OCI-LY7 (cell line): ENCODE measurements at regions not wholly inside any gene's neighbourhood (a gene's known extent, or its start where the extent isn't known, plus 50 kb on each side); places are given as distances from the start of the nearest gene placed in this dataset.

Source experiments
- BruUV-seq: library from RNA; stranded (reverse); fragments of 400-500 nt; replicated peaks from 2 replicates; lab custom pipeline; 2021; lab: Mats Ljungman, UMichigan
- CTCF ChIA-PET: fragments of 300-600 bp; sonication (Branson Sonifier 250); formaldehyde crosslinking; loops from one replicate; lab custom pipeline; 2022; ENCODE audit warnings: antibody characterized with exemption; ENCODE audit not compliant: unreplicated experiment; lab: Charles Lee
- POLR2A ChIA-PET: fragments of 300-600 bp; sonication (Branson Sonifier 250); formaldehyde crosslinking; loops from one replicate; lab custom pipeline; 2022; ENCODE audit warnings: antibody characterized with exemption; lab: Charles Lee
- DNase-seq: peaks from one replicate; pipeline ENCODE4 v3.0.0-alpha.2; 2015; ENCODE audit warnings: low spot score
- H2AFZ ChIP-seq: fragments of 200-600 bp; sonication (generic), shearing (Covaris generic); 2 replicates; pipeline ENCODE4 v1.6.1; 2014; ENCODE audit warnings: mild to moderate bottlenecking, antibody characterized with exemption, low read length, moderate library complexity
- H3K27ac ChIP-seq: fragments of 200-600 bp; sonication (generic); 2 replicates; pipeline ENCODE4 v1.5.1; 2014; ENCODE audit warnings: mixed run types, low read depth, mild to moderate bottlenecking, moderate library complexity, low read length, inconsistent platforms; ENCODE audit not compliant: poor library complexity, severe bottlenecking
- H3K36me3 ChIP-seq: fragments of 200-600 bp; sonication (generic); 2 replicates; pipeline ENCODE4 v1.6.1; 2014; ENCODE audit warnings: mild to moderate bottlenecking, antibody characterized with exemption, low read length, moderate library complexity, mixed read lengths; ENCODE audit not compliant: insufficient read depth
- H3K4me1 ChIP-seq: fragments of 200-600 bp; sonication (generic); 2 replicates; pipeline ENCODE4 v1.5.1; 2014; ENCODE audit warnings: mild to moderate bottlenecking, low read length; ENCODE audit not compliant: insufficient read depth, poor library complexity, severe bottlenecking
- H3K4me2 ChIP-seq: fragments of 200-600 bp; sonication (generic); 2 replicates; pipeline ENCODE4 v1.6.1; 2014; ENCODE audit warnings: mild to moderate bottlenecking, low read length
- H3K4me3 ChIP-seq: fragments of 200-600 bp; sonication (generic); 2 replicates; pipeline ENCODE4 v1.5.1; 2014; ENCODE audit warnings: mild to moderate bottlenecking, low read depth, low read length; ENCODE audit not compliant: poor library complexity, severe bottlenecking
- H3K79me2 ChIP-seq: fragments of 200-600 bp; sonication (generic); 2 replicates; pipeline ENCODE4 v1.6.1; 2016; ENCODE audit warnings: low read depth, mild to moderate bottlenecking, low read length, moderate library complexity, mixed read lengths; ENCODE audit not compliant: insufficient read depth
- H3K9me2 ChIP-seq: fragments of 200-600 bp; sonication (generic); 2 replicates; pipeline ENCODE4 v1.6.1; 2016; ENCODE audit warnings: mild to moderate bottlenecking, low read length, mixed read lengths; ENCODE audit not compliant: insufficient read depth
- H3K9me3 ChIP-seq: fragments of 200-600 bp; sonication (generic); 2 replicates; pipeline ENCODE4 v1.6.1; 2014; ENCODE audit warnings: mild to moderate bottlenecking, mixed run types, low read length, mixed read lengths
- H4K20me1 ChIP-seq: fragments of 200-600 bp; sonication (generic); 2 replicates; pipeline ENCODE4 v1.6.1; 2014; ENCODE audit warnings: mild to moderate bottlenecking, antibody characterized with exemption, low read length, moderate library complexity, mixed read lengths; ENCODE audit not compliant: insufficient read depth
- CTCF ChIP-seq: fragments of 200-600 bp; sonication (generic); conservative IDR thresholded peaks from 2 replicates; pipeline ENCODE4 v1.5.1; 2014; ENCODE audit warnings: mild to moderate bottlenecking, antibody characterized with exemption, low read length, moderate library complexity, mixed read lengths
- EZH2phosphoT487 ChIP-seq: fragments of 200-600 bp; sonication (generic); IDR thresholded peaks from 2 replicates; pipeline ENCODE4 v1.6.1; 2018; ENCODE audit warnings: low read depth, borderline replicate concordance, mild to moderate bottlenecking, mixed run types, antibody characterized with exemption, low read length, moderate library complexity, mixed read lengths
- intact Hi-C: fragments of 100-400 bp; cut with micrococcal nuclease; formaldehyde crosslinking; loops from one replicate; pipeline ENCODE4 v1.10.0; 2022; ENCODE audit not compliant: unreplicated experiment

- H3K9me3 ChIP-seq: no peaks in the 10 kb centered on the region
- H4K20me1 ChIP-seq: no peaks in the 10 kb centered on the region
- no peak overlapping the region for H3K4me3 ChIP-seq
- no peaks in the 10 kb centered on the region for H3K9me2 ChIP-seq
- no peak overlapping the region for H3K4me2 ChIP-seq
- no peaks in the 10 kb centered on the region for H3K36me3 ChIP-seq
- DNase-seq: no peak
- ChIA-PET CTCF (no interaction called here), POLR2A (interaction anchor here (0.6 to 1.4 kb wide), 2 partner anchors 20 to 331 kb away, joined by 3 read pairs; no protein-coding TSS in a partner anchor)
- no peaks in the 10 kb centered on the region for H3K79me2 ChIP-seq
- no peaks in the 10 kb centered on the region for H3K4me1 ChIP-seq
- no peak overlapping the region for H2AFZ ChIP-seq
- no peak overlapping the region for H3K27ac ChIP-seq
- intact Hi-C loops: no loop called here
- no TSS peak for BruUV-seq
- TF ChIP-seq EZH2phosphoT487: no peak
- TF ChIP-seq CTCF: no peak
Measured at GRCh38 chr2:115942800-115943199, 1500.4 kb downstream of the DPP10 start.

GRCh38 chr2:115946341-115946740, 1503.9 kb downstream of the DPP10 start:
- ChIA-PET POLR2A (no interaction called here), CTCF (no interaction called here)
- no peak for TF ChIP-seq EZH2phosphoT487
- TF ChIP-seq CTCF: no peak
- Histone ChIP-seq H3K9me3 (no peaks in the 10 kb centered on the region), H3K4me1 (no peaks in the 10 kb centered on the region), H3K27ac (no peak overlapping the region), H2AFZ (no peak overlapping the region), H3K4me2 (no peak overlapping the region), H3K79me2 (no peaks in the 10 kb centered on the region), H3K4me3 (no peak overlapping the region), H3K9me2 (no peaks in the 10 kb centered on the region), H3K36me3 (no peaks in the 10 kb centered on the region), H4K20me1 (no peaks in the 10 kb centered on the region)
- intact Hi-C loops: no loop called here
- no TSS peak for BruUV-seq
- DNase-seq: no peak

GRCh38 chr2:115946891-115947290, 1504.5 kb downstream of the DPP10 start:
- Histone ChIP-seq H3K4me1 (no peaks in the 10 kb centered on the region), H3K4me2 (no peak overlapping the region), H3K9me3 (no peaks in the 10 kb centered on the region), H3K27ac (no peak overlapping the region), H3K9me2 (no peaks in the 10 kb centered on the region), H3K4me3 (no peak overlapping the region), H3K36me3 (no peaks in the 10 kb centered on the region), H2AFZ (no peak overlapping the region), H4K20me1 (no peaks in the 10 kb centered on the region), H3K79me2 (no peaks in the 10 kb centered on the region)
- ChIA-PET POLR2A (interaction anchor here (0.6 kb wide), 1 partner anchor 1303 kb away, joined by 3 read pairs; no protein-coding TSS in a partner anchor), CTCF (no interaction called here)
- DNase-seq: no peak
- TF ChIP-seq EZH2phosphoT487 (no peak), CTCF (no peak)
- intact Hi-C loops: no loop called here
- no TSS peak for BruUV-seq
